GM19467 (cell line): ENCODE measurements at regions not wholly inside any gene's neighbourhood (a gene's known extent, or its start where the extent isn't known, plus 50 kb on each side); places are given as distances from the start of the nearest gene placed in this dataset.
"Not testable (repeated sequence)": the region's sequence is repeated elsewhere in the genome, so short reads cannot be mapped to it uniquely, and the experiment has no call there.

ENCODE experiments used
- ATAC-seq: cut with Tn5 transposase; IDR thresholded peaks from one replicate; pipeline ENCODE4 v1.9.1; 2021; ENCODE audit warnings: mild to moderate bottlenecking, moderate library complexity; ENCODE audit not compliant: unreplicated experiment

DNA sequence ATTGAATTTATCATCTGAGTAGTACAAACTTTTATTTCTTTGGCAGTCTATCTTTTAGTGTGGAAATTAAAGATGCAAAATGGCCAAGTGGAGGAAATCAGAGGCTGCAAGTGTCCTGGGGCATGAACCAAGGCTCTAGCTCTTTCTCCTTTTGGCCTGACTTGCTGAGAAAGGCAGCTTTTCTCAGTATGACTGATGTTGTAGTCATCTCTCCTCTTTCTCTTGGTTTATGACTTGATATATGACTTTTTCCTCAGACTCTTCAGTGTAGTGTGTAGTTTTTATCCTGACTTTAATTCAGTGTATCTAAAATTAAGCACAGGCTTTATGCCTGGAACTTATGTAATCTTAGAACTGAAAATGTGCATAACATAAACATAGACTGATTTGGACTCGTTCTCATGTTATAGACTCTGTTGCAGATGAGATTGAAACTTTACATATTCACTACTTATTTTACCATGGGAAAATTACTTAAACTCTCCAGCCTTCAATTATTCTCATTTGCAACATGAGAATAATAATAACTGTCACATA lies 65.7 kb downstream of the SLITRK5 start:
- ATAC-seq = no peak

DNA sequence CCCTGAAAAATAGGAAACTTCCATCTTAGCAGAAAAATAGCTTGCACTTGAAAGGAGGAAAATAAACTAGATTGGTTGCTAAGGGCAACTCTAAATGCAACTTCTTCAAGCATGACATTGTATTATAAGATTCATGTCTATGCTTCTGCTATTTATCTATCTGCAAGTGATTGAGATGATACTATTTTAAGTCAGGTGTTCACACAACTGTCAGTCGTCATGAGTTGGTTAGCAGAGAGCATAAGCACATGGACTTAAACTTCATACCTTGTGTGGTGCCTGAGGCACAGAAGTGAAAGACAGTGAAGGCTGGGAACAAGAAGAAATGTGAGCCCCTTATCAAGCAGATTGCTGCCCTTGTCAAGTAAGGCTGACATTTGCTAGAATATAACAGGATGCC lies 82.9 kb downstream of the SLITRK5 start:
- no peak for ATAC-seq

DNA sequence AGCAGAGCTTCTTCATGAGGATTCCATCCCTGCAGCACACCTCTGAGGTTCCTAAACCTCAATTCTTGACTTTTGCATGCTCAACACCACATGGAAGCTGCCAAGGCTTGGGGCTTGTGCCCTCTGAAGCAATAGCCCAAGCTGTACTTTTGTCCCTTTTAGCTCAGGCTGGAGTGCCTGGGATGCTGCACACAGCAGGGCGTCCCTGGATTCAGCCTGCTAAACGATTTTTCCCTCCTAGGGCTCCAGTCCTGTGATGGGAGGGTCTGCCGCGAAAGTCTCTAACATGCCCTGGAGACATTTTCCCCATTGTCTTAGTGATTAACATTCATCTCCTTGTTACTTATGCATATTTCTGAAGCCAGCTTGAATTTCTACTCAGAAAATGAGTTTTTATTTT lies 98.3 kb downstream of the SLITRK5 start:
- ATAC-seq = no peak

DNA sequence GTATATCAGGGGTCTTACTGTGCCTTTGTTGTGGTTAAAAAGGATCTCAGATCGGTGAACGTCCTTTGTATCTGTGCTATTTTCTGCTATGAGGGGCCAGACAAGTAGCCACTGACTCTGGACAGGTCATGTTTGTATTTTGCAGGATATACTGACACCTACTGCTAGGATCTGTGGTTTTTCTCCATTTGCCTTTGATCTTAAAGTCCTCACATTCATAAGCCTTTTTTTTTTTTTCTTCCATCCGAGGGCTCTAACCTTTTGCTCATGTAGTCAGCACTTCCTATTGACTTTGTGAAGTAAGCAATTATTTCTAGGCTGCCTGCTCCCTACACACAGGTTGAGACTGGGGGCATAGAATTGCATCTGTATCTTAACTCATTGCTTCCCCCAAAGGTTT lies 106.2 kb downstream of the SLITRK5 start:
- no peak for ATAC-seq

DNA sequence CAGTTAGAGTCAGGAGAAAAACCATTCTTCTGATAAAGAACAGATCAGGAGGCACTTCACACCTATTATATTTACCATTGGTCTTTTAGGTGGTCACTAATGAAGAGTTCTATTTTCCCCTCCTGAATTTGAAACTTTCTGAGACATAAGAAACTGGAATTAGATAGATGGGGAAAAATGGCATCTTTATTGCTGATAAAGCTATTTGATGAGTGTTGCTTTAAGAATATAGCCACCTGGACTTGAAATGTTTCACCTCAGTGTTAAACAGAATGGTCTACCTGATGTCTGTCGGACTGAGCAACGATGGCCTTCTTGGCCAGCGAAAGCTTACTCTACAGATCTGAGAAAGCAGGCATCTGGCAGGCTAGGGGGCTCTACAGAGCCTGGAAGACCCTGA lies 107.0 kb downstream of the SLITRK5 start:
- ATAC-seq = no peak

DNA sequence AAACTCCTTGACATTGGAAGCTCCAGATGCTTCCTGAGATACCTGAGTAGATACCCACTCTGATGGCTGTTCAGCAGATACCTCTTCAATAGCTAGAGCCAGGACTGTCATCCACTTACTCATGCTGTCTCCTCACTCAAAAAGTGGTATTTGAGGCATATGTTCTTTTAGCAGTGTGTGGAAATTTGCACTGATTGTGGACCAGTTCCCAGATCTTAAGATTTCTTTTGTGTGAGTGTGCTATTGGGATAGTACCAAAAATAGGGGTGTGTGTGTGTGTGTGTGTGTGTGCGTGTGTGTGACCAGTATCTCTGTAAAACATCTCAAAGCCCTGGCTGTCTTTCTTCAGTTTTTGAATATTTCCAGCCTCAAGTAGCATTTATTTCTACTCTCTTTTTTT lies 108.3 kb downstream of the SLITRK5 start:
- ATAC-seq = no peak

DNA sequence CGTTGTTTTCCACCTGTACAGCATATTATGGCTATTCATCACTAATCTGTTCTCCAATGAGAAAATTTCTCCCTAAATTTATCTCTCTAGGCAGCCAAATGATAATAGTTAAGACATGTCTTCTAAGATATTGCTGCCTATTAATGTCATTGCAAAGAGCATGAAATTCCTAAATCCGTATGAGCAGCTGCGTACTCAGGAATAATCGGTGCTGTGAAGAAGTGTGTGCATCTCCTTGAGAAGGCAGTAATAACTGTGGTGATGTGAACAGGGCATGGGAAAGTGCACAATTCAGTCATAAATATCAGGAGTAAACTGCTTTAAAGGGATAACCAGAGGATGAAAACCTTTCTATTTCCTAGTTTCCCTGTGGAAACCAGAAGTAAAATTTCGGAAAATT lies 112.2 kb downstream of the SLITRK5 start:
- ATAC-seq = no peak

DNA sequence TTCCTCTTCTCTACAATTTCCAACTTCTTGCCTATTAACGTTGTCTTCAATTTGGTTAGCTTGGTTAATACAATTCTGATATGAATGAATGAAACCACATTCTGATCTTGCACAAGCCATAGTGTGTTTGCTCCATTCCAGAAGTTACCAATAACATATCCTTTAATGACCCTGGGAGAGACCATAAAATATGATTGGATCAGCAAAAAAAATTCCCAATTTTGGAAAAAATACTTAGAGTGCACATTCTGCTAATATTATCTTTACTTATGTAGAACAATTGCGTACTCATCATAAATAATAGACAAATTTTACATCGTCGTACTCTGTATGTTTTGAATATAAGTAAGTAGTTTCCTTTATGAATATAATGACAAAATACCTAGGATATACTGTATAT lies 117.2 kb downstream of the SLITRK5 start:
- no peak for ATAC-seq

DNA sequence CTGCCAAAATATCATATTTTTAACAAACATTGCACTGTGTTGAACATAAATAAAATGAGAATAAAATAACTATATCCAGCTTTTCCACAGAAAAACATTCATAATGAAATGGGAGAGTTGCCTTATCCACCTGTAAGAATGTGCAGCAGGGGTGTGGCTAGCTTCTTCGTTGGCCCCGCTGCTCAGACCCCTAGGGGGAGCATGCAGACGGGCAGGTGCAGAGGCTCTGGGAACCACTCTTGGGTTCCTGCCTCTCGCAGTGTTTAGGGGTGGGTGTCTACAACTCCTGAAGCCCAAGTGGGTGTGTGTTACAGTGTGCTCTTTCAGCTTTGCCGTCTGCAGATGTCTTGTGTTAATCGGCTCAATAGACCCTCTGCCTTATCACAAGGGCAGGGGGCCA lies 121.7 kb downstream of the SLITRK5 start:
- ATAC-seq = no peak

DNA sequence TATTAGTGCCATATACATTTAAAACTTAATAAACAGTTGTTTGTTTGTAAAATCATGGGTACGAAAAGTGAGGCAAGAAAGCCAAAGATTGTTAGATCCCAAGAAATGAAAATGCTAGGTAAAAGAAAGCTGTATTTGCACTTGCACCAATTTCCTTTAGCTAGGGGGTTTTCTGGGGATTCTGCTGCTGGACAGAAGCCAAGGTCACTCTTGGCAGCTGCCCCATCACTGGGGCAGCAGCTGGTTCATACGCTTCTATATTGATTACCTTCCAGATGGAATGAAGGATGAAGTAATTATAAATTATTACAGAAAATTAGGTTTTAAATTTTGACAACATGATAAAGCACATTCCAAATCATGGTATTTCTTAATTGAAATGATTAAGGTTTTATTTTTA lies 127.4 kb downstream of the SLITRK5 start:
- no peak for ATAC-seq

DNA sequence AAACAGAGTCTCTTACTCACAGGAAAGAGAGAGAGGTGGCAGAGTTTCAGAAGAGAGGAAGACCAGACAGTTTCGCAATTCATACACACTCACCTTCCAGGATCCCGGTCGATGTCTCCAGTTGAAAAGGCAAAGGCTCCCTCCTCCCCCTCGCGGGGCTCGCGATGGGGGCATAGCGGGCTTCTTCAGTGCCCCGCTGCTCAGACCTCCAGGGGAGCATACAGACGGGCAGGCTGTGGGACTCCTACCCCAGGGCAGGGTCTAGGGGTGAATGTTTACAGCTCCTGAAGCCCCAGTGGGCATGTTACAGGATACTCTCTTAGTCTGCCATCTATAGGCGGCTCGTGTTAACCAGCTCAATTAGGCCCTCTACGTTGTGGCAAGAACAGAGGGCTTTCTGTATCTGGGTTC lies 139.2 kb downstream of the SLITRK5 start:
- ATAC-seq = no peak

DNA sequence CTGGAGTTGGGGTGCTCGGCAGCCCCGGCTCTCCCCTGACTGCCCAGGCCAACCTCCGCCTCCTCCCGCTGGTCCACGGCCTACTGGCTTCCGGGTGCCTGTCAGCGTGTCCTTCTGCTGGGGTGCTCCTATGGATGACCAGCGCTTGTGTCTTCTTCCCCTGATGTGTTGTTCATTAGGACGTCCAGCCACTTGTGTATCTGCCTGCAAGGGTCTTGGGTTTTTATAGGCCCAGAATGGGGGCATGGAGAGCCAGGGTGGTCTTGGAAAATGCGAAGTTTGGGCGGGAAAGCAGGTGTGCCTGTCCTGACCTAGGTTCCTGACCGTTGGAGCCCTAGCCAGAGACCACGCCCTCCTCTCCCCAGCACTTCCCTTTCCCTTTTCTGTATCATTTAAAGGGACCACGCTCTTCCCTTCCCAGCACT lies 139.8 kb downstream of the SLITRK5 start:
- no peak for ATAC-seq

DNA sequence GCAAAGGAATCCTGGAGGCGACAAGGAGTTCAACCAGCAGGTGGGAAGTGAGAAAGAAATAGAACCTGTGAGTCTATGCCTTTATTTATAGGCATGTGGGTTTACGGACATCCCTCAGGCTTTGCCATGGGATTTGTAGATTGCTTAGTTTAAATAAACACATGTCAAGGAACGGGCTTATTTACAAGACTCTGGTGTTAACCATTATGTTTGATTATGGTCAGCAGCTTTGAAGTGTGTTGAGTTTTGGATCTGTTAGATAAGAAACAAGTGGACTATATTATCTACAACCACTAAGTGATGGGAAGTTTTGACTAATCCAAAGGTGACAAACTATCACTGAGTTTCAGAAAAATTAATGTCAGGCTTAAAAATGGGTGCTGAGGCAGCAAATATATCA lies 143.2 kb downstream of the SLITRK5 start:
- ATAC-seq = no peak

DNA sequence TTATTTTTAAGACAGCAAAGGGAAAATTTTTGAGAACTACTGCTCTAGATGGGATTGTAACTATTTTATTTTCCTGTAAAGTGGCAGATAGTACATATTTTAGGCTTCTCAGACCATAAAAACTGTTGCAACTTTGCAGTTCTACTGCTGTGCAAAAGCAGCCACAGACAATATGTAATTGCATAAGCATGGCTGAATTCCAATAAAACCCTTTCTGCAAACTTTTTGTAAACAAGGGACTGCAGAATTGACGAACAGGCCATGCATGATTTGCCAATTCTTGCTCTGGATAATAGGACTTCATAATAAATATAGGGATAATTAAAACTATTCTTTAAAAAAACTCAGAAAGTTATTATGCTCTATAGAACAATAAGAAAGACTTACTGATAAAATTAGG lies 149.1 kb downstream of the SLITRK5 start:
- ATAC-seq = no peak

DNA sequence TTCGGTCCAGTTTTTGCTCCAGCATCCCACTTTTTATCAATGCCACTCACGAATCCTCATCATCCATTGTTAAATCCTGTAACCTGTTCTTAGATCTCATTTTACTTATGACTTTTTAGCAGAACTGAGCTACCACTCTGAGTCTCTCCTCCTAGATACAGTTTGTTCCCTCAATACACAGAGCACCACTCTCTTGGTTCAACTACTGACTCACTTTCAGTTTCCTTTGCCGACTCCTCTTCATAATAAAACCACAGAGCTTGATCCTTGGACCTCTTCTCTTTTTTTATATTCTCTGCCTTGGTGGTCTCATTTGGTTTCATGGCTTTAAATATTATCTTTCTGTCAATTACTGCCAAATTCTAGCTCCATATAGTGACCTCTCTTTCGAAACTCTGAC lies 150.3 kb downstream of the SLITRK5 start:
- ATAC-seq = no peak

DNA sequence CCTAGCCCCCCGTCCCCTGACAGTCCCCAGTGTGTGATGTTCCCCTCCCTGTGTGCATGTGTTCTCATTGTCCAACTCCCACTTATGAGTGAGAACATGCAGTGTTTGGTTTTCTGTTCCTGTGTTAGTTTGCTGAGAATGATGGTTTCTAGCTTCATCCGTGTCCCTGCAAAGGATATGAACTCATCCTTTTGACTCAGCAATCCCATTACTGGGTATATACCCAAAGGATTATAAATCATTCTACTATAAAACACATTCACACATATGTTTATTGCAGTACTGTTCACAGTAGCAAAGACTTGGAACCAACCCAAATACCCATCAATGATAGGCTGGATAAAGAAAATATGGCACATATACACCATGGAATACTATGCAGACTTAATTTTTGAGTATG lies 155.1 kb downstream of the SLITRK5 start:
- not testable (repeated sequence) for ATAC-seq

DNA sequence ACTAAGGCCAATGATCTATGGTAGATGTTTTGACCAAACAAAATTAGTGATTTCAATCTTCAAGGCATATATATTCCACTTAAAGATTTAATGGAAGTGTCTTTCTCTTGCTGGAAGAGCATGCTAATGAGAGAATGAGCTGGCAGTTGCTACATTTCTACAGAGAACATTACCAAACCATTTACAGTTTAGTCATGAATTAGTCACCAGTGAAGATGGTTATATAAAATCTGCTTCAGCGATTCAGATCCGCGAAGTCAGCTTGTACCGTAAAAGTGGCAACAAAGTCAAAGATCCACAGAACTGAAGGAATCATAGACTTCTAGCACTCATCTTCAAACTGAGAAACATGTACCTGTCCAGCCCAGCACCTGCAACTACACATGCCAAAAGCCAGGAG lies 156.3 kb downstream of the SLITRK5 start:
- ATAC-seq = no peak

DNA sequence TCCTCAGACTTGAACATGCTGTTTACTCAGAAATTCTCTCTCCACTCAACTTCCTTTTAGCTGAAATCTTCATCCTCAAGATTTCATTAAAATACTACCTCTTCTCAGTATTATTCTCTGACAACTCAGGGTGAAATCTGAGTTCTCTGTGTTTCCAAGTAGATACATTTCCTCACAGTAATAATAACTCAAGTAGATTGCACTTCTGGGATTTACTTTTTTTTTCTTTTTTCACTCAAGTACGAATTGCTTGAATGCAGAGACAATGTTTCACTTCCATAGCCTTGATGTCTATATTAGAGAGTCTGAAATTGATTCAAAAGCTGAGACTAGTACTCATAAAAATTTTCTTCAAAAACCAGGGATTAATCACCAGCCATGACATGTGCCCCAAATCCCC lies 166.4 kb downstream of the SLITRK5 start:
- ATAC-seq = no peak

DNA sequence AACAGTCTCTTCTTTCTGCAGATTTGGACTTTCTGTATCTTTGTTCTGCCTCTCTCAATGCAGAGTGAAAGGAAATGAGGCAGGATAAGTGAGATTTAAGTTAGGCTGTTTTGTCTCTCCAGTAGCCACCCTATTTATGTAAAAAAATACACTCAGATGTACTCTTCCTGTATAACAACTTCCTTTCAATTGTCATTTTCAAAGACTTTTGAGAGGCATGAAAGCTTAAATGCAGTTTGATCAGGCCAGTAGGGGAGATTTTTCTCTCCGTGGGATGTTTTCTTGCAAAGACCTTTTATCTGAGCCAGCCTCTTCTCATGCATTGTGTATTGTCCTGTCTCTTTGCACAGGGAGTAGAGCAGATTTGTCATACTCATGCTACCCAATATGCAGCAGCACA lies 166.8 kb downstream of the SLITRK5 start:
- ATAC-seq = no peak

DNA sequence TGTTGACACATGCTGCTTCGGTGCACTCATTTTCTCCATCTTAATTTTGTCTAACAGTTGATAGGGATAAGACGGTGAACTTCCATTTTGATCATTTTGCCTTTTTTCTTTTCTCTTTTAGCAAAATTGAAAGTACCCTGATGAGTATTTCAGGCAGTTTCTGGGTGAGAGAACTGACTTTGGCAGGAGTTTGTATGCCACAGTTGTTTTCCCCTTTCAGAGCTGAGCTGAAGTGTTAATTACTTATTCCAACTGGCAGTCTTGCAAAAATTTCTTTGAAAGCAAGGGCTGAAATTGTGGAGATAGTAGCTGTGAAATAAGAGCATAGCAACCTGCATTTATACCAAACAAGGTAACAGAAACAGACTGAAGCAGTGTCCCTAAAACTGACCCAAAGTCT lies 180.2 kb downstream of the SLITRK5 start:
- no peak for ATAC-seq

DNA sequence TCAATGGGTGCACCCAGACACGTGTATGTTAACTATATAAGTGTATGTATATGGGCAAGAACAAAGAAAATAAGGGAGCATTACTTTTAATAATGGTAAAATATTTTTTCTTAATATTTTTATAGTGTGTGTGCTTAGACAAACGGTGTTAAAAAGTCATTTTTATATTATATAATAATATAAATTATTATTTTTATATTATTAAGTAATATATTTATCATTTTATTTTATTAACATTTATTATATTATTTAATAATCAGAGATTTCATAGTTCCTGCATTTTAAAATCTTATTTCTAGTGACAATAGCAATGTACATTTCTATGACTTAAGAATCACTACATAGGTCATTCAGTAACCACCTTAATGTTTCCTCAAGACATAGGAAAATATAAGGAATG lies 184.4 kb downstream of the SLITRK5 start:
- no peak for ATAC-seq

DNA sequence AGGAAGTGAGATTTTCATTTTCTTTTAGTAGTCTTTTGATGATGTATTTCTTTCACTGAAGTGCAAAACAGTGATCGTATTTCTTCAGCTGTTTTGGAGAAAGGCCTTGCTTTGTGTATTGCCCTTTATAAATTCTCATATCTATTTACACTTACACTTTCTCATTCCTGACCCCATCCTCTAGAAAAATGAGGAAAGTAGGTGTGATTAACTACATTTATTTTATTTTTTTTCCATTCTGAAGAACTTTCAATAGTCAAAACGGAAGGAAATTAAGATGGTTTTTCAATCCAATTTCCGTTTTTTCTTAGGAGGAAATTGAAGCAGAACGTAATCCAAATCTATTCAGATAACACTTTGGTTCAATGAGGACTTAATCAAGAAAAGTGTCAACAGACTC lies 188.1 kb downstream of the SLITRK5 start:
- no peak for ATAC-seq

DNA sequence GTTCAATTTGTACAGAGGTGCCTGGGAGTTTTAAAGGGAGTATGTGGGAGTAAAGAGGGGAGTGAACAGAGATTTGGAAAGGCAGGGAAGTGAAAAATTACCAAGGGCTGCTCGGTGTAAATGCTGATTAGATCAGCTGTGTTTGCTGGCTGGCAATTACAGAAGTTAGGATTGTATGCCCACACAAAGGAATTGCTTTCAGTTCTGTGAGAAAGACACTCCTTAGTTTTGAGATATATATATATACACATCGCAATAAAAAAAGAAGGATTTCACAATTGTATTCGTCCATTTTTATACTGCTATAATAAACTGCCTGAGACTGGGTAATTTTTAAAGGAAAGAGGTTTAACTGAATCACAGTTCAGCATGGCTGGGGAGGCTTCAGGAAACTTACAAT lies 196.3 kb downstream of the SLITRK5 start:
- no peak for ATAC-seq

DNA sequence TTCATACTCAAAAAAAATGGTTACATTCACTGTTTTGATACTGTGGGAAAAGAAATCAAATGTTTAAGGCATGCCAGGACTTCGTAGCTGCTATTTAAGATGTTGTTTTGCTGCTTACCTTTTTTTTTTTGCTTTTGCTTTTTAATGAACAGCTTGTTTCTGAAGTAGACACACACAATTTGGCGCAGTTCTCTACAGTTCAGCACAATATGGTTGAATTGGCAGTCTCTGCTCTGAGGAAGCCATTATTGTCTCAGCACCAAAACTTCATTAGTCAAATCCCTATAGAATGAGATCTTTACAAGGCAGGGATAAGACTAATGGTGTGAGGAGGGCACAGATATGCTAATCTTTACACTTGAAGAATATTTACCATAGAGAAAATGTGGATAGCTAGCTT lies 197.6 kb downstream of the SLITRK5 start:
- ATAC-seq = no peak
